SK-N-SH (cell line): ENCODE measurements at regions not wholly inside any gene's neighbourhood (a gene's known extent, or its start where the extent isn't known, plus 50 kb on each side); places are given as distances from the start of the nearest gene placed in this dataset.

Experiments used
- EZH2phosphoT487 ChIP-seq: fragments of 200-600 bp; sonication (generic); IDR thresholded peaks from 2 replicates; pipeline ENCODE4 v1.6.1; 2017; ENCODE audit warnings: low read depth, mixed run types, mild to moderate bottlenecking, antibody characterized with exemption, moderate library complexity, borderline replicate concordance
- FOXJ3 ChIP-seq: sonication (generic); formaldehyde crosslinking; IDR thresholded peaks from 2 replicates; pipeline ENCODE4 v1.5.1; 2020; ENCODE audit warnings: mild to moderate bottlenecking, missing genetic modification reagents
- NFIC ChIP-seq: IDR thresholded peaks from 2 replicates; pipeline ENCODE4 v1.4.0; 2012; ENCODE audit warnings: borderline replicate concordance
- POLR2AphosphoS5 ChIP-seq: IDR thresholded peaks from 2 replicates; pipeline ENCODE4 v1.6.1; 2012; ENCODE audit warnings: low read depth, low read length
- YY1 ChIP-seq: IDR thresholded peaks from 2 replicates; pipeline ENCODE4 v1.4.0; 2012; ENCODE audit warnings: low read depth, mild to moderate bottlenecking
- TF ChIP-seq, protein P1 (sequence below): fragments of 200-600 bp; sonication (generic); IDR thresholded peaks from 2 replicates; pipeline ENCODE4 v1.6.1; 2017; ENCODE audit warnings: antibody characterized with exemption, mild to moderate bottlenecking, moderate library complexity

DNA sequence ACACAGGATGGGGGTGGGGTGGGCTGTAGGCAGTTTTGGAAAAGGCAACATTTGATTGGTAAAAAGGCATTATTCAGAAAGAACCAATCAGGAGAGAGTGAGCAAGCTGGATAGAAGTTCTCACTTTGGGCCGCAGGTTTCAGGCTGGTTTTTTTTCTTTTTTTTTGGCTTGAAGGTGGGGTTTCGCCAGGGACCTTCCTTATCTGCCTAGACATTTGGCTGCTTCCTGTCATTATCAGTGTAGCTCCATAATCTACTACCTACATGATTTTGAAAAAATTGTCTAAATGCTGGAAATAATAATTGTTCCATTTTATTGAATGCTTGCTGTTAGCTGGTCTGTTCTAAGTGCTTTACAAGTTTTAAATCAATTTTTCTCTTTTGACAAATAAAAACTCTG is 649.0 kb downstream of the TMTC2 start:
- TF ChIP-seq, protein P1, sequence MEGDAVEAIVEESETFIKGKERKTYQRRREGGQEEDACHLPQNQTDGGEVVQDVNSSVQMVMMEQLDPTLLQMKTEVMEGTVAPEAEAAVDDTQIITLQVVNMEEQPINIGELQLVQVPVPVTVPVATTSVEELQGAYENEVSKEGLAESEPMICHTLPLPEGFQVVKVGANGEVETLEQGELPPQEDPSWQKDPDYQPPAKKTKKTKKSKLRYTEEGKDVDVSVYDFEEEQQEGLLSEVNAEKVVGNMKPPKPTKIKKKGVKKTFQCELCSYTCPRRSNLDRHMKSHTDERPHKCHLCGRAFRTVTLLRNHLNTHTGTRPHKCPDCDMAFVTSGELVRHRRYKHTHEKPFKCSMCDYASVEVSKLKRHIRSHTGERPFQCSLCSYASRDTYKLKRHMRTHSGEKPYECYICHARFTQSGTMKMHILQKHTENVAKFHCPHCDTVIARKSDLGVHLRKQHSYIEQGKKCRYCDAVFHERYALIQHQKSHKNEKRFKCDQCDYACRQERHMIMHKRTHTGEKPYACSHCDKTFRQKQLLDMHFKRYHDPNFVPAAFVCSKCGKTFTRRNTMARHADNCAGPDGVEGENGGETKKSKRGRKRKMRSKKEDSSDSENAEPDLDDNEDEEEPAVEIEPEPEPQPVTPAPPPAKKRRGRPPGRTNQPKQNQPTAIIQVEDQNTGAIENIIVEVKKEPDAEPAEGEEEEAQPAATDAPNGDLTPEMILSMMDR: no peak
- TF ChIP-seq POLR2AphosphoS5 (no peak), NFIC (no peak), YY1 (no peak), EZH2phosphoT487 (no peak), FOXJ3 (CRISPR knock-in tag) (no peak)
